Inflammatory macrophage treated with lipopolysaccharide for 1 hour (primary cell): ENCODE measurements at regions not wholly inside any gene's neighbourhood (a gene's known extent, or its start where the extent isn't known, plus 50 kb on each side); places are given as distances from the start of the nearest gene placed in this dataset.

ENCODE experiments used
- DNase-seq, 2 donors: peaks; one replicate each; pipeline ENCODE4 v3.0.0-alpha.2; 2020 to 2022

- DNase-seq = no peak
Observed at GRCh38 chr17:74096456-74096855, 107.0 kb upstream of the RPL38 start.

GRCh38 chr17:74097450-74098135 lies 105.9 kb upstream of the RPL38 start:
- DNase-seq = no peak

- DNase-seq = no peak
Observed at GRCh38 chr17:74098136-74099024, 105.1 kb upstream of the RPL38 start.

GRCh38 chr17:74099442-74100340 lies 103.8 kb upstream of the RPL38 start:
- DNase-seq = no peak

- no peak for DNase-seq
Observed at GRCh38 chr17:74104921-74105320, 98.6 kb upstream of the RPL38 start.

- no peak for DNase-seq
Observed at GRCh38 chr17:74107107-74107506, 96.4 kb upstream of the RPL38 start.

GRCh38 chr17:74108126-74108705 lies 95.3 kb upstream of the RPL38 start:
- DNase-seq = no peak

GRCh38 chr17:74110467-74110866 lies 93.0 kb upstream of the RPL38 start:
- no peak for DNase-seq

- no peak for DNase-seq
Observed at GRCh38 chr17:74113326-74113725, 90.2 kb upstream of the RPL38 start.

- no peak for DNase-seq
Observed at GRCh38 chr17:74113952-74114351, 89.5 kb upstream of the RPL38 start.

- no peak for DNase-seq
Observed at GRCh38 chr17:74114881-74115470, 88.5 kb upstream of the RPL38 start.

- no peak for DNase-seq
Observed at GRCh38 chr17:74115586-74115985, 87.9 kb upstream of the RPL38 start.

GRCh38 chr17:74116087-74116717 lies 87.3 kb upstream of the RPL38 start:
- DNase-seq = no peak

- no peak for DNase-seq
Observed at GRCh38 chr17:74117087-74117698, 86.3 kb upstream of the RPL38 start.

GRCh38 chr17:74117999-74118421 lies 85.5 kb upstream of the RPL38 start:
- no peak for DNase-seq

GRCh38 chr17:74118504-74118903 lies 85.0 kb upstream of the RPL38 start:
- DNase-seq = no peak

- no peak for DNase-seq
Observed at GRCh38 chr17:74119049-74119580, 84.4 kb upstream of the RPL38 start.

GRCh38 chr17:74119965-74120364 lies 83.5 kb upstream of the RPL38 start:
- no peak for DNase-seq

- peak; percentile 1 to 2 for DNase-seq
Observed at GRCh38 chr17:74123350-74123749, 80.1 kb upstream of the RPL38 start.

- DNase-seq = no peak
Observed at GRCh38 chr17:74123866-74124444, 79.5 kb upstream of the RPL38 start.

- DNase-seq = no peak
Observed at GRCh38 chr17:74125156-74125555, 78.3 kb upstream of the RPL38 start.
